Large intestine (tissue), 3 donors: ENCODE measurements at regions not wholly inside any gene's neighbourhood (a gene's known extent, or its start where the extent isn't known, plus 50 kb on each side); places are given as distances from the start of the nearest gene placed in this dataset.
"Not testable (repeated sequence)": the region's sequence is repeated elsewhere in the genome, so short reads cannot be mapped to it uniquely, and the experiment has no call there.

Experiments
- DNase-seq, 2 donors: peaks; one replicate each; pipeline versions ENCODE4 v3.0.0 to v3.0.0-alpha.2; 2013
- H3K27ac ChIP-seq: one replicate; pipeline ENCODE4 v1.5.1; 2013; ENCODE audit warnings: low read length
- H3K27me3 ChIP-seq: 2 replicates; pipeline ENCODE4 v1.6.1; 2013; ENCODE audit warnings: low read length; ENCODE audit not compliant: control insufficient read depth, insufficient read depth
- H3K36me3 ChIP-seq: 2 replicates; pipeline ENCODE4 v1.6.1; 2013; ENCODE audit warnings: low read length; ENCODE audit not compliant: control insufficient read depth, insufficient read depth
- H3K4me1 ChIP-seq: one replicate; pipeline ENCODE4 v1.6.1; 2013; ENCODE audit warnings: low read length; ENCODE audit not compliant: control insufficient read depth, insufficient read depth
- H3K4me3 ChIP-seq: one replicate; pipeline ENCODE4 v1.5.1; 2013; ENCODE audit warnings: low read length
- H3K9me3 ChIP-seq: one replicate; pipeline ENCODE4 v1.6.1; 2013; ENCODE audit warnings: mild to moderate bottlenecking, low read depth, low read length, moderate library complexity; ENCODE audit not compliant: control insufficient read depth
- WGBS: methylation state at CpG from one replicate; pipeline ENCODE4 v1.1.5; 2013; ENCODE audit warnings: low lambda C conversion rate; ENCODE audit not compliant: insufficient coverage; 5-methylcytosine and 5-hydroxymethylcytosine counted together

DNA sequence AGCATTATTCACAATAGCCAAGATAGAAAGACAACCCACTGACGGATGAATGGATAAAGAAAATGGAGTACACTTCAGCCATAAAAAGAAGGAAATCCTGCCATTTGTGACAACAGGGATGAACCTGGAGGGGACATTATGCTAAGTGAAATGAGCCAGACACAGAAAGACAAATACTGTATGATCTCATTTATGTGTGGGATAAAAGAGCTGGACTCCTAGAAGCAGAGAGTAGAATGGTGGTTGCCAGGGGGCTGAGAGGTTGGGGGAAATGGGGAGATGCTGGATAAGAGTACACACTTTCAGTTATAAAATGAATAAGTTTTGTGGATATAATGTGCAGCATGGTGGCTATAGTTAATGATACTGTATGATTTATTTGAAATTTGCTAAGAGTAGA lies 124.4 kb downstream of the SEC23IP start:
- H3K27ac ChIP-seq, result no peak overlapping the region

GRCh38 chr10:120017733-120018417 lies 125.3 kb downstream of the SEC23IP start:
- WGBS, result 67% methylated on average over 1 of the region's 6 CpGs
- Histone ChIP-seq H3K4me1 (no peaks in the 10 kb centered on the region), H3K27me3 (peaks cover 3% of the 10 kb centered on the region), H3K27ac (no peak overlapping the region), H3K9me3 (no peaks in the 10 kb centered on the region), H3K4me3 (no peak overlapping the region), H3K36me3 (no peaks in the 10 kb centered on the region)
- no peak for DNase-seq

More for the DNA sequence above, 124.4 kb downstream of the SEC23IP start:
- no peak overlapping the region for H3K4me3 ChIP-seq
- WGBS, result no CpG with 5 or more reads among the region's 1 CpG
- no peaks in the 10 kb centered on the region for H3K9me3 ChIP-seq
- no peaks in the 10 kb centered on the region for H3K36me3 ChIP-seq
- H3K27me3 ChIP-seq, result peaks cover 12% of the 10 kb centered on the region
- no peaks in the 10 kb centered on the region for H3K4me1 ChIP-seq
- DNase-seq, result no peak

DNA sequence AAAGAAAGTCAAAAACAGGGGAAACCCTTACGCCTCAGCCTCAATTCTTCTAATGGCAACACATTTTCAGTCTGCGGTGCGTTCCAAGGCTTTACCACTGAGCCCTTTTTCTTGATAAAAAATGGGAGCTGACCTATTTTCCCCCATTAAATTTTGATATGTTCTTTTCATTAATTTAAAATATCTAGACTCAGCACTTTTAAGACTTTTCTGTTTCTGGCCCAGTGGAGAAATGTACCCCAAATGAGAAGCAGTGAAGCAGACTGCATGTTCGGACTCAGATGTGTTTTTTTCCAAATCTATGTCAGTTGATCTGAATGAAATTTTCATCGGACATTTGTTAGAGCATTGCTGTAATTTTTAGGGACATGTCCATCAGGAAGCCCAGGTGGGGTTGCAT lies 126.2 kb downstream of the SEC23IP start:
- Histone ChIP-seq H3K4me3 (no peak overlapping the region), H3K9me3 (no peaks in the 10 kb centered on the region), H3K4me1 (no peaks in the 10 kb centered on the region), H3K36me3 (no peaks in the 10 kb centered on the region), H3K27ac (no peak overlapping the region), H3K27me3 (no peaks in the 10 kb centered on the region)
- WGBS, result 80% methylated on average over 1 of the region's 5 CpGs
- DNase-seq, result no peak

- Histone ChIP-seq H3K9me3 (no peaks in the 10 kb centered on the region), H3K36me3 (no peaks in the 10 kb centered on the region), H3K27me3 (no peaks in the 10 kb centered on the region), H3K27ac (no peak overlapping the region), H3K4me1 (no peaks in the 10 kb centered on the region), H3K4me3 (no peak overlapping the region)
- 29% methylated on average over 1 of the region's 1 CpG for WGBS
- DNase-seq, result no peak
Observed at GRCh38 chr10:120019568-120019967, 127.0 kb downstream of the SEC23IP start.

DNA sequence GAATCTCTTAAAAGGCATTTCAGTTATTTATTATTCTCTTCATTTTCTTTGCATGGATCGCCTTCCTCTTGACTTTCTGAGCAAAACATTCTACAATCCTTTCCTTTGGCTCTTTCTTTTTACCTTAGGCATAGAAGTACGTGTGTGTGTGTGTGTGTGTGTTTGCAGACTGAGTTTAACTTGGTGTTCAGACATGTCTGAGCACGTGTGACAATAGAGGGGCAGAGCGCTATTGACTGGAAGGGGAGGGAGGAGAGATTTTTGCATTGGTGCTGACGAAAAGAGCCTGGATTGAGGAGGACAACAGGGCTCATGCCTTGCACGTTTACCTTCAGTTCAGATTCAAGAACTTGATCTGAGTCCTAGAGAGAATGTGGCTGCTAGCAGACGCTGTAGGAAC lies 129.8 kb downstream of the SEC23IP start:
- DNase-seq, result no peak
- Histone ChIP-seq H3K36me3 (no peaks in the 10 kb centered on the region), H3K4me3 (no peak overlapping the region), H3K27ac (no peak overlapping the region), H3K9me3 (no peaks in the 10 kb centered on the region), H3K4me1 (no peaks in the 10 kb centered on the region), H3K27me3 (no peaks in the 10 kb centered on the region)
- 88% methylated on average over 1 of the region's 7 CpGs for WGBS

GRCh38 chr10:120034236-120034635 lies 141.7 kb downstream of the SEC23IP start:
- no CpG with 5 or more reads among the region's 1 CpG for WGBS
- no peaks in the 10 kb centered on the region for H3K36me3 ChIP-seq
- no peak for DNase-seq

DNA sequence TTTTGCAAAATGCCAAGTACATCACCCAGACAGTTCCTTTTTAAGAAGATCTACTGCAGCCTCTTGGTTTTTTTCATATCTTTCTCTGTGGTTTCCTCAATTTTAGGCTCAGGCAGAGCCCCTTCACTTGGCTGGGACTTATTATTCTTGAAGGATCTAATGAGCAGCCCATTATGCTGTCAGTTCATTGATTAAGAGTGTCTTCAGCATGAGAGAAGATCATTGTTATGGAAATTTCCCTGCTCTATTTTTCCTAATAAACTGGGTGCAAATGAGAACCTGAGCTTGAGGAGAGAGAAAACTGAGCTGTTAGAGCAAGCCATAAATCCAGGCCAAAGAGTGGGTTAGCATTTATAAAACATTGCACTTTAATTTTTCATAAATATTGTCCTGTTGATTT lies 146.5 kb downstream of the SEC23IP start:
- Histone ChIP-seq H3K4me1 (no peaks in the 10 kb centered on the region), H3K27me3 (no peaks in the 10 kb centered on the region), H3K4me3 (no peak overlapping the region)

More at GRCh38 chr10:120034236-120034635, 141.7 kb downstream of the SEC23IP start:
- Histone ChIP-seq H3K4me1 (no peaks in the 10 kb centered on the region), H3K27me3 (no peaks in the 10 kb centered on the region), H3K4me3 (no peak overlapping the region), H3K9me3 (no peaks in the 10 kb centered on the region), H3K27ac (no peak overlapping the region)

GRCh38 chr10:120039826-120040225 lies 147.3 kb downstream of the SEC23IP start:
- H3K27me3 ChIP-seq, result no peaks in the 10 kb centered on the region
- H3K4me3 ChIP-seq, result no peak overlapping the region
- H3K9me3 ChIP-seq, result no peaks in the 10 kb centered on the region
- H3K36me3 ChIP-seq, result no peaks in the 10 kb centered on the region
- H3K27ac ChIP-seq, result no peak overlapping the region
- H3K4me1 ChIP-seq, result no peaks in the 10 kb centered on the region
- no peak for DNase-seq
- 100% methylated on average over 3 of the region's 6 CpGs for WGBS

More for the DNA sequence above, 146.5 kb downstream of the SEC23IP start:
- no peak for DNase-seq
- H3K9me3 ChIP-seq, result no peaks in the 10 kb centered on the region
- no peaks in the 10 kb centered on the region for H3K36me3 ChIP-seq
- H3K27ac ChIP-seq, result no peak overlapping the region

DNA sequence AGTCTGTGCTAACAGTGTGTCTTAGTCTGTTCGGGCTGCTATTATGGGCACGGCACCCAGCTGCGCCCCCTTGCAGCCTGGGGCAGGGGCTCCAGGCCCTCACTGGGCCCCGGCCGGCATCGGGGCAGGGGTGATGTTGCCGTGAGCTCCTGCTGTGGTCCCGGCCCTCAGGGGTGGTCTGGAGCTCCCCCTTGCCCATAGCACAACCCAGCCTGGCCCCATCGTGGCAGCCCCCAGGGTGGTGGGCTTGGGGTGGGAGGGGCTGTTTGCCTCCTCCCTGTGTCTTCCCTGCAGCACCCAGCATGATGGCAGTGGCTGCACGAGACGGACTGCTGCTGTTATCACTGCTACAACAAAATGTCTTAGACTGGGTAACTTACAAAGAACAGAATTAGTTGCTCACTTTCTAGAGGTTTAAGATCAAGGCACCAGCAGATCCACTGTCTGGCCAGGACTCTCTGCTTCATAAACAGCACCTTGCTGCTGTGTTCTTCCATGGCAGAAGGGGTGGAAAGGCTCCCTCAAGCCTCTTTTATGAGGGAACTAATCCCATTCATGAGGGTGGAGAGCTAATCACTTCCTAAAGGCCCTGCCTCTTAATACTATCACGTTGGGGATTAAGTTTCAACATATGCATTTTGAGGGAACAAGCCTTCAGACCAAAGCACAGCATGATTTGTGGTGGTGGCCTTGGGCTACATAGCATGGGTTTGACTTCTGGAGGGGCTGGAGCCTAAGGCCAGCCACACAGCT lies 149.5 kb downstream of the SEC23IP start:
- no peak overlapping the region for H3K27ac ChIP-seq
- H3K4me1 ChIP-seq, result no peaks in the 10 kb centered on the region
- DNase-seq, result no peak
- H3K9me3 ChIP-seq, result no peaks in the 10 kb centered on the region
- no peaks in the 10 kb centered on the region for H3K36me3 ChIP-seq
- no peak overlapping the region for H3K4me3 ChIP-seq
- H3K27me3 ChIP-seq, result no peaks in the 10 kb centered on the region
- WGBS, result no CpG with 5 or more reads among the region's 12 CpGs

- Histone ChIP-seq H3K36me3 (no peaks in the 10 kb centered on the region), H3K27ac (no peak overlapping the region), H3K9me3 (no peaks in the 10 kb centered on the region), H3K4me1 (no peaks in the 10 kb centered on the region), H3K4me3 (no peak overlapping the region), H3K27me3 (no peaks in the 10 kb centered on the region)
- no peak for DNase-seq
Observed at GRCh38 chr10:120042705-120043104, 150.2 kb downstream of the SEC23IP start.

- not testable (repeated sequence) for DNase-seq, H3K4me3 ChIP-seq, H3K4me1 ChIP-seq, H3K27me3 ChIP-seq, H3K9me3 ChIP-seq, H3K36me3 ChIP-seq, H3K27ac ChIP-seq
- no CpG with 5 or more reads among the region's 7 CpGs for WGBS
Observed at GRCh38 chr10:120047373-120047772, 154.8 kb downstream of the SEC23IP start.
